ENCODE measurements at regions not wholly inside any gene's neighbourhood (a gene's known extent, or its start where the extent isn't known, plus 50 kb on each side); places are given as distances from the start of the nearest gene placed in this dataset.

DNA sequence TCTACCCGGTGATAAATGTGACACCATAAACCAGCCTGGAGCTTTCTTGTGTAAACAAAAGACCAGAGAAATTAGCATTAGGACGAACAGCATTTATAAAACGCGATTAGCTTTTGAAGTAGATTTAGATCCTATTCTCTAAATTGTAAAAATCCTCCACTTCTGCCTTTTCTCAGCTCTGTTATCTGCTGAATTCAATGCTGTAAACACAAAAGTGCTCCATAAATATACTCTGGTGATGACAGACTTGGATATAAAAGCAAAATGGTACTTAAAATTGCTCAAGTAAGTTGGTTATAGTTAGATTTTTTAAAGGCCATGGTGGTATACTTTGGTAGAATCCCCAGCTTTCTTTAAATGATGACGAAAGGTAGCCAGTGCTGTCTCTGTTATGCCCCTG is 114.6 kb upstream of the RMST start:
- H3K27me3 ChIP-seq (ENCODE audit: control insufficient read depth, insufficient read depth, low read length) = no peaks in the 10 kb centered on the region
- no peaks in the 10 kb centered on the region for H3K36me3 ChIP-seq (ENCODE audit: control insufficient read depth, low read depth, low read length)
- H3K9ac ChIP-seq (ENCODE audit: low read length) = no peak overlapping the region

DNA sequence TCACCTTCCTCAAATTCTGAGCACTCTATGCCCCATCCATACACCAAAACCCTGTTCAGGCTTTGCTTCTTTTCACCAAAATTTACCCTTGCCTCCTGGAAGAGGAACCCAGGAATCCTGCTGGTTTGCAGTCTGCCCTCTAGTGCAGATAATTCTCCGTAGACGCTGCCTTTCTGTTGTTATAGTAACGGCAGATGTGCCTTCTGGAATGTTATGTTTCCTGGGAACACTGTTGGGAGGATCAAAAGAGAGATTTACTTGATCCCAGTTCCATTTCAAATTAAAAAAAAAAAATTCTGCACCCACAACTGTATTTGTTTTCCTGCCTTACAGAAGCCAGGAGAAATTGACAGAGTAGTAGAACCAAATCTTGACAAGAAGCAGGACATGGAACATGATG is 104.2 kb upstream of the RMST start:
- Histone ChIP-seq H3K9ac (ENCODE audit: low read length) (no peak overlapping the region), H3K9me3 (ENCODE audit: control insufficient read depth, low read depth, low read length) (peaks cover 5% of the 10 kb centered on the region), H3K27ac (ENCODE audit: low read length) (no peak overlapping the region), H3K27me3 (ENCODE audit: control insufficient read depth, insufficient read depth, low read length) (no peaks in the 10 kb centered on the region), H3K36me3 (ENCODE audit: control insufficient read depth, low read depth, low read length) (no peaks in the 10 kb centered on the region), H3K4me3 (ENCODE audit: low read length) (no peak overlapping the region), H3K4me1 (ENCODE audit: control insufficient read depth, low read depth, low read length) (no peaks in the 10 kb centered on the region)

More for the DNA sequence above, 114.6 kb upstream of the RMST start:
- Histone ChIP-seq H3K27ac (ENCODE audit: low read length) (no peak overlapping the region), H3K4me1 (ENCODE audit: control insufficient read depth, low read depth, low read length) (no peaks in the 10 kb centered on the region), H3K4me3 (ENCODE audit: low read length) (no peak overlapping the region), H3K9me3 (ENCODE audit: control insufficient read depth, low read depth, low read length) (no peaks in the 10 kb centered on the region)

DNA sequence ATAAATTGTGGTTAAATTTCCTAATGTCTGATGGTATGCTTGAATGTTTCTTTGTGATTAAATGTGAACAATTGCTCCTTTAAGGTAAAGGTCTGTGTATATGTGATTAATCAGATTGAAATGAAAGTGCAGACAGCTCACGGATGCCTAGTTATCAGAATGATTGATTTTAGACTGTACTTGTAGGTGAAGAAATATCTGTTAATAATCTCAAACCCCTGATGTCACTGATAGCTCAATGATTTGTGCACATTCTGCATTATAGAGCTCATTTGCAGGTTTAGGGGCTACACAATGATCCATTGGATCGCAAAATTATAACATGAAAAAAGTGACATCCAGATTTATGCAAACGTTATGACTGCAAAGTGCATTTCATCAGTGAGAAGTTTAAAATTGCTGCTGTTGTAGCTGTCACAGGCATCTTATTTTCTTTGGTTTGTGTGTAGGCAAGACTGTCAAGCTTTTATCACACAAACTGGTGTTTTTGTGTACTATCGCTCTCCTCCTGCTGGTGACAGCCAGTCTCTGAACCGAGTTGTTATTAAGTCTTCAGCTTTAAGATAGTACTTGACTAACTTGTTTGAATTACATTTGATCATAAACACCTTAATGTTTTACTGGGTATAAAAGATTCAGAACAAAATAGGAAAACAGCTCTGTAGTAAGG is 103.4 kb upstream of the RMST start:
- Histone ChIP-seq H3K9me3 (ENCODE audit: control insufficient read depth, low read depth, low read length) (peaks cover 5% of the 10 kb centered on the region), H3K27me3 (ENCODE audit: control insufficient read depth, insufficient read depth, low read length) (no peaks in the 10 kb centered on the region), H3K4me3 (ENCODE audit: low read length) (no peak overlapping the region), H3K9ac (ENCODE audit: low read length) (no peak overlapping the region), H3K27ac (ENCODE audit: low read length) (no peak overlapping the region), H3K36me3 (ENCODE audit: control insufficient read depth, low read depth, low read length) (no peaks in the 10 kb centered on the region), H3K4me1 (ENCODE audit: control insufficient read depth, low read depth, low read length) (no peaks in the 10 kb centered on the region)

- Histone ChIP-seq H3K27ac (ENCODE audit: low read length) (no peak overlapping the region), H3K9me3 (ENCODE audit: control insufficient read depth, low read depth, low read length) (no peaks in the 10 kb centered on the region), H3K27me3 (ENCODE audit: control insufficient read depth, insufficient read depth, low read length) (no peaks in the 10 kb centered on the region), H3K4me1 (ENCODE audit: control insufficient read depth, low read depth, low read length) (no peaks in the 10 kb centered on the region), H3K9ac (ENCODE audit: low read length) (no peak overlapping the region), H3K36me3 (ENCODE audit: control insufficient read depth, low read depth, low read length) (no peaks in the 10 kb centered on the region), H3K4me3 (ENCODE audit: low read length) (no peak overlapping the region)
Measured at GRCh38 chr12:97363693-97364092, 98.9 kb upstream of the RMST start.

DNA sequence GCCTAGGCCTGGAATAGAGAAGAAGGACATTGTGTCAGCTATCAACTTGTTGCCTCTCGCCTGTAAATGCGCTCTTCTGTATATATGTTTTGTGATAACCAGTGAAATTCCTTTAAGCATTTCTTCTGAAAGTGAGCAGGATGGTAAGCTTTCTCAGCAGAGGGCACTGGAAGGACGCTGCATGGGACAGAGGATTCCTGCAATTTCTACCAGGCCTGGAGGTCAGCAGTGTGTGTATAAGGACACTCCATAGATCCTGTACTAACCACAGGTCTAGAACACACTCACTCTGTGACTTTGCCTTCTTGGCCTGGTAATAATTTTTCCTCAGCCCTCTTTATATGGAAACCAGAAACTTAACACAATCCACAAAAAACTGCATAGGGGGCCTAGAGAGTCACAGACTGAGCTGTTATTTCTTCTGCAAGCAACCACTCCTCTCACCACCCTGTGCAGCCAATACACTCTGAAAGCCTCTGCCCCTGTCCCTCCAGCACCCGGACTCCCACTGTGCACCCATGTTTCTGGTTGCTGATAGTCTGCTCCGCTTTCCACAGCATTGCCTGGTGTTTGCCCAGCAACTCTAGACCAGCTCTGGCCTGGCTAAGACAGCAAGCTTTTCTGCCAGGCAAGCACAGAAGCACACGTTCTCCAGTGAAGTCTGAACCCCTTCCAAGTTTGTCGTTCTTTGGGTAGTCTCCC is 94.0 kb upstream of the RMST start:
- H3K27me3 ChIP-seq (ENCODE audit: control insufficient read depth, insufficient read depth, low read length) = no peaks in the 10 kb centered on the region
- no peak overlapping the region for H3K9ac ChIP-seq (ENCODE audit: low read length)
- no peak overlapping the region for H3K4me3 ChIP-seq (ENCODE audit: low read length)
- no peak overlapping the region for H3K27ac ChIP-seq (ENCODE audit: low read length)
- no peaks in the 10 kb centered on the region for H3K9me3 ChIP-seq (ENCODE audit: control insufficient read depth, low read depth, low read length)
- H3K4me1 ChIP-seq (ENCODE audit: control insufficient read depth, low read depth, low read length) = no peaks in the 10 kb centered on the region
- no peaks in the 10 kb centered on the region for H3K36me3 ChIP-seq (ENCODE audit: control insufficient read depth, low read depth, low read length)

DNA sequence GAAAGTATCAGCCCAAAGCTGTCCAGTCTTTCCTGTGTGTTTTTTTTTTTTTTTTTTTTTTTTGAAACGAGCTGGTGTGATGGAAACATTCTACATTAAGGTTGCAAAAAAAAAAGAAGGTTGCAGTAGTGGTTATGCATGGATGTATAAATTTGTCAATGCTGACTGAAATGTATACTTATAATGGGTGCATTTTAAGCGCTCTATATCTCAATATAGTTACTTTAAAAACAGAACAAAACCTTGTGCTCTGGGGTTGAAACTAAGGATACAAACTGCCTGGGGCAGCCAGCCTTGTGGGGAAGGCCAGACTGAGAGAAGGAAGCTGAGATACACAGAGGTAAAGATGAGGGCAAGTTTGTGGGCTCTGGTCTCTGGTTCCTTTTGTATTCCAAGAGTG is 87.3 kb upstream of the RMST start:
- Histone ChIP-seq H3K4me1 (ENCODE audit: control insufficient read depth, low read depth, low read length) (no peaks in the 10 kb centered on the region), H3K27ac (ENCODE audit: low read length) (no peak overlapping the region), H3K4me3 (ENCODE audit: low read length) (no peak overlapping the region), H3K9me3 (ENCODE audit: control insufficient read depth, low read depth, low read length) (no peaks in the 10 kb centered on the region), H3K36me3 (ENCODE audit: control insufficient read depth, low read depth, low read length) (no peaks in the 10 kb centered on the region), H3K27me3 (ENCODE audit: control insufficient read depth, insufficient read depth, low read length) (no peaks in the 10 kb centered on the region), H3K9ac (ENCODE audit: low read length) (no peak overlapping the region)

DNA sequence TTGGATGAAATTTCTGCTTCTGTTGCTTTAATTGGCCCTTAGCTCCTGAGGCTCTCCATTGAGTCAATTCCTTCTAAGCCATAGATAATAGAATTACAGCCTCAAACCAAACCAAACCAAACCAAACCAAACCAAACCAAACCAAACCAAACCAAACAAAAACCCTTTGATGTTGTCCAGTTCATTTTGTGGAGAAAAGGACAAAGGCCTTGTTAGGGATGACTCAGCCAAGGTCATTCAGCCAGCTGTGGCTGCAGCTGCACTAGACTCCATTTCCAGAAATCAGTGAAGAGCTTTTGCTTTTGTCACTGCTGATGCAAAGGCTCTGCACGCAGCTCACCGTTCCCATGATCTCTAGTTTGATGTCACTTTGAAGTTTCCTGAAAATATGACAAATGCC is 82.2 kb upstream of the RMST start:
- Histone ChIP-seq H3K9me3 (ENCODE audit: control insufficient read depth, low read depth, low read length) (no peaks in the 10 kb centered on the region), H3K4me3 (ENCODE audit: low read length) (no peak overlapping the region), H3K9ac (ENCODE audit: low read length) (no peak overlapping the region), H3K27ac (ENCODE audit: low read length) (no peak overlapping the region), H3K36me3 (ENCODE audit: control insufficient read depth, low read depth, low read length) (no peaks in the 10 kb centered on the region), H3K4me1 (ENCODE audit: control insufficient read depth, low read depth, low read length) (no peaks in the 10 kb centered on the region), H3K27me3 (ENCODE audit: control insufficient read depth, insufficient read depth, low read length) (no peaks in the 10 kb centered on the region)

DNA sequence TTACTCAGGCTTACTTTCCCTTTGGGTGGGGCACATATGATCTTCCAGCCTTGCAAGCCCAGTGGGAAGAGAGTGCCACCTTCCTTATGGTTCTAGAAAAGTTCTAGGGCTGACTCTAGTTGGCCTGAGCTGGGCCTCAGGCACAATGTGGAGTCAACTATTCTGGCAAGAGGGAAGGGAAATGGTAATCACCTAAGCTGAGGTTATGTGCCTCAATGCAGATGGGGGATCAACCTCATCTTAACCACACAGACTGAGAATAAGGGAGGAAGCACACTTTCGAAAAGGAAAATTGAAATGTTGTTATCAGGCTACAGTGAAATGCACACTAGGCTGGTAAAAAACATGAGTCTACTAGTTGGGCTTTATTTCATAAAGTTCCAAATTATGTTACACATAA is 77.5 kb upstream of the RMST start:
- H3K4me1 ChIP-seq (ENCODE audit: control insufficient read depth, low read depth, low read length) = no peaks in the 10 kb centered on the region
- H3K27ac ChIP-seq (ENCODE audit: low read length) = no peak overlapping the region
- H3K27me3 ChIP-seq (ENCODE audit: control insufficient read depth, insufficient read depth, low read length) = no peaks in the 10 kb centered on the region
- H3K4me3 ChIP-seq (ENCODE audit: low read length) = no peak overlapping the region
- no peak overlapping the region for H3K9ac ChIP-seq (ENCODE audit: low read length)
- no peaks in the 10 kb centered on the region for H3K36me3 ChIP-seq (ENCODE audit: control insufficient read depth, low read depth, low read length)
- no peaks in the 10 kb centered on the region for H3K9me3 ChIP-seq (ENCODE audit: control insufficient read depth, low read depth, low read length)

- Histone ChIP-seq H3K9me3 (ENCODE audit: control insufficient read depth, low read depth, low read length) (no peaks in the 10 kb centered on the region), H3K4me3 (ENCODE audit: low read length) (no peak overlapping the region), H3K36me3 (ENCODE audit: control insufficient read depth, low read depth, low read length) (no peaks in the 10 kb centered on the region), H3K4me1 (ENCODE audit: control insufficient read depth, low read depth, low read length) (no peaks in the 10 kb centered on the region), H3K27ac (ENCODE audit: low read length) (no peak overlapping the region), H3K9ac (ENCODE audit: low read length) (no peak overlapping the region), H3K27me3 (ENCODE audit: control insufficient read depth, insufficient read depth, low read length) (no peaks in the 10 kb centered on the region)
Measured at GRCh38 chr12:97386133-97386581, 76.4 kb upstream of the RMST start.

DNA sequence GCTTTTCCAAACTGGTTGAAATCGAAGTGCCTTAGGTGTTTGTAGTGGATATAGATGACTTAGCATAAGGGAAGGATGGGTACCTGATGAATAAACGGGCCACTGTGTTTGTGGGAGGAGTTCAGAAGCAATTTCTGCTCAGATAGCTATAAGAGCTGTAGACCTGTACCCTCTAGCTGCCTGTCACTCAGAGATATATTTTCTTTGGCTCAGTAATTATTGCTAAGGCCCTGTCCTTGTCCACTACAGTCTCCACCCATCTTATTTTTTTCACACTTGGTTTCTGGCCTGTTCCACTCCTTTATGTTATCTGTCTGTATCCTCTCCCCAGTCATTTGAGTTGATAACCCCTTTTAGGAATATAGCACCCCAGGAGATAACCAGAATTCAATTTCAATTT is 74.8 kb upstream of the RMST start:
- H3K9ac ChIP-seq (ENCODE audit: low read length) = no peak overlapping the region
- no peaks in the 10 kb centered on the region for H3K36me3 ChIP-seq (ENCODE audit: control insufficient read depth, low read depth, low read length)
- H3K4me1 ChIP-seq (ENCODE audit: control insufficient read depth, low read depth, low read length) = no peaks in the 10 kb centered on the region
- H3K4me3 ChIP-seq (ENCODE audit: low read length) = no peak overlapping the region
- H3K27ac ChIP-seq (ENCODE audit: low read length) = no peak overlapping the region
- no peaks in the 10 kb centered on the region for H3K9me3 ChIP-seq (ENCODE audit: control insufficient read depth, low read depth, low read length)
- no peaks in the 10 kb centered on the region for H3K27me3 ChIP-seq (ENCODE audit: control insufficient read depth, insufficient read depth, low read length)

GRCh38 chr12:97394657-97395056 is 67.9 kb upstream of the RMST start:
- no peak overlapping the region for H3K9ac ChIP-seq (ENCODE audit: low read length)
- H3K27me3 ChIP-seq (ENCODE audit: control insufficient read depth, insufficient read depth, low read length) = no peaks in the 10 kb centered on the region
- H3K27ac ChIP-seq (ENCODE audit: low read length) = no peak overlapping the region

GRCh38 chr12:97397008-97397407 is 65.6 kb upstream of the RMST start:
- Histone ChIP-seq H3K27ac (ENCODE audit: low read length) (peak overlapping the region; percentile 74), H3K9me3 (ENCODE audit: control insufficient read depth, low read depth, low read length) (no peaks in the 10 kb centered on the region), H3K4me1 (ENCODE audit: control insufficient read depth, low read depth, low read length) (peaks cover 11% of the 10 kb centered on the region), H3K4me3 (ENCODE audit: low read length) (peak overlapping the region; percentile 20), H3K27me3 (ENCODE audit: control insufficient read depth, insufficient read depth, low read length) (no peaks in the 10 kb centered on the region), H3K9ac (ENCODE audit: low read length) (peak overlapping the region; percentile 29), H3K36me3 (ENCODE audit: control insufficient read depth, low read depth, low read length) (no peaks in the 10 kb centered on the region)

More at GRCh38 chr12:97394657-97395056, 67.9 kb upstream of the RMST start:
- no peaks in the 10 kb centered on the region for H3K9me3 ChIP-seq (ENCODE audit: control insufficient read depth, low read depth, low read length)
- peaks cover 11% of the 10 kb centered on the region for H3K4me1 ChIP-seq (ENCODE audit: control insufficient read depth, low read depth, low read length)
- H3K4me3 ChIP-seq (ENCODE audit: low read length) = no peak overlapping the region
- no peaks in the 10 kb centered on the region for H3K36me3 ChIP-seq (ENCODE audit: control insufficient read depth, low read depth, low read length)

All from iPS-18a (cell line).